HG03095 (cell line): ENCODE measurements at regions not wholly inside any gene's neighbourhood (a gene's known extent, or its start where the extent isn't known, plus 50 kb on each side); places are given as distances from the start of the nearest gene placed in this dataset.

Source experiments
- ATAC-seq: cut with Tn5 transposase; IDR thresholded peaks from one replicate; pipeline ENCODE4 v1.9.1; 2021; ENCODE audit warnings: moderate library complexity; ENCODE audit not compliant: unreplicated experiment

DNA sequence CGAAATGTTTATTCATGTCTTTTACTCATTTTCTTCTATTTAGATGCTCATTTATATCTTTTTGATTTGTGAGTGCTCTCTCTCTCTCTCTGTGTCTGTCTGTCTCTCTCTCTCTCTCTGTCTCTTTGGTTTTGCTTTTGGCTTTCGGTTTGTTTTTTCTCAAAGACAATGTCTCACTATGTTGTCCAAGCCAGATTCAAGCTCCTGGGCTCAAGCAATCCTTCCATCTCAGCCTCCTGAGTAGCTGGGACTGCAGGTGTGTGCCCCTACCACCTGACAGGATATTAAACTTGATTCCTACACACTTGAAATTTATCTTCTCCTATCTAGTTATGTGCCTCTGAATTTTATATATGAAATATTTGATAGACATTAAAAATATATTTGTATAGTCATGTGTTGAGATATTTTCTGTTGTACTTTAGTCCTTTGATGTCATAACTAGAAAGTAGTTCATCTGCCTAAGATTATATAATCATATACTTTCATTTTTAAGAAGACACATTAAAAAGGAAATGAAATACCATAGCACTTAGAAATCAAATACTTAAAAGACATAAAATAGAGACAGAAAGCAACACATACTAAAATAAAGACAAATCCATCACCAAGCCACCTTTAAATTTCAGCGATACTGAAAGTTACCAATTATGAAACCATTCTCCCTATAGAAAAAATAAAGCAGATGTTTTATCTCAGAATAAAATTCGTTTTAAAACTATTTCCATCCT lies 68.1 kb upstream of the SFMBT2 start:
- no peak for ATAC-seq

DNA sequence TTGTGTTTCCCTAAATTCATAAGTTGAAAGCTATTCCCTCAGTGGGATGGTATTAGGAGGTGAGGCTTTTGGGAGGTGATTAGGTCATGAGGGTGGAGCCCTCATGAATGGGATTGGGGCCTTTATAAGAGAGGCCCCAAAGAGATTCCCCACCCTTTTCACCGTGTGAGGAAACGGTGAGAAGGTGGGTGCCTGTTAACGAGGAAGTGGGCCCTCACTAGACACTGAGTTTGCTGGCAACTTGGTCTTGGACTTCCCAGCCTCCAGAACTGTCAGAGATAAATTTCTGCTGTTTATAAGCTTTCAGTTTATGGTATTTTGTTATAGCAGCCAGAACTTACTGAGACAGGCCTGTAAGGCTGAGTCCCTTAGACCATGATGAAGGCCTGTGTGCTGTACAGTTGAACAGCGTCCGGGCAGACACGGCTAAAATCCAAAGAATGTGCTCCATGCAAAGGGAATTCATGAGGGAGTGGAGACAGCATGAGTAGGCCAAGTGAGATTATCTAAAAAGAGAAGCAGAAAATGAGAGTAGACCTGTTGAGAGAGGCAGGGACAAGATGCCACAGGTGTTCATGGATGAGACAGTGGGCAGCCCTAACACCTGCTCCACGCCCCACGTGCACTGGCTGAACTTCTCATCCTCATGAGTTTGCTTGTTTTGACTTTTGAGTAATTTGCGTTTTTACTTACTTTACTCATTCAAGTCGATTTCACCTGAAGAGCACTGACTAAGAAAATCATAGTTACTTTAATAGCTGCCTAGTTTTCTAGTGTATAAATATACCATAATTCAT lies 66.9 kb upstream of the SFMBT2 start:
- ATAC-seq = no peak

DNA sequence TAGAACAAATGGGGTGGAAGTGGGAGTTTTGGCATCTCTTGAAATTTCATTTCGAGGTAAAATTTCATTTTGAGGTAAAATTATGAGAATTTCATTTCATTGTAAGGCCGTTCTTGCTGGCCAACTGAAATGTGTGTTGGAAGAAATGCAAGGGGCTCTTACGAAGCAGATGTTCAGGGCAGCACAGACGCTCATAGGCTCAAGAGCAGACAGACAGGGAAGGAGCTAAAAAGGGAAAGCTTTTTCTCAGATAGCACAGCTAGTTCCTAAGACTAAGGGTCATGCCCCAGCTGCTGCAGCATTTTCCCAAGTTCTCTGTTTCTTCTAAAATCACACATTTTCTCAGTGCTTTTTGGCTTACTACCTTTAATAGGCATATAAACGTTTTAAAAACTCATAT lies 65.1 kb upstream of the SFMBT2 start:
- no peak for ATAC-seq

DNA sequence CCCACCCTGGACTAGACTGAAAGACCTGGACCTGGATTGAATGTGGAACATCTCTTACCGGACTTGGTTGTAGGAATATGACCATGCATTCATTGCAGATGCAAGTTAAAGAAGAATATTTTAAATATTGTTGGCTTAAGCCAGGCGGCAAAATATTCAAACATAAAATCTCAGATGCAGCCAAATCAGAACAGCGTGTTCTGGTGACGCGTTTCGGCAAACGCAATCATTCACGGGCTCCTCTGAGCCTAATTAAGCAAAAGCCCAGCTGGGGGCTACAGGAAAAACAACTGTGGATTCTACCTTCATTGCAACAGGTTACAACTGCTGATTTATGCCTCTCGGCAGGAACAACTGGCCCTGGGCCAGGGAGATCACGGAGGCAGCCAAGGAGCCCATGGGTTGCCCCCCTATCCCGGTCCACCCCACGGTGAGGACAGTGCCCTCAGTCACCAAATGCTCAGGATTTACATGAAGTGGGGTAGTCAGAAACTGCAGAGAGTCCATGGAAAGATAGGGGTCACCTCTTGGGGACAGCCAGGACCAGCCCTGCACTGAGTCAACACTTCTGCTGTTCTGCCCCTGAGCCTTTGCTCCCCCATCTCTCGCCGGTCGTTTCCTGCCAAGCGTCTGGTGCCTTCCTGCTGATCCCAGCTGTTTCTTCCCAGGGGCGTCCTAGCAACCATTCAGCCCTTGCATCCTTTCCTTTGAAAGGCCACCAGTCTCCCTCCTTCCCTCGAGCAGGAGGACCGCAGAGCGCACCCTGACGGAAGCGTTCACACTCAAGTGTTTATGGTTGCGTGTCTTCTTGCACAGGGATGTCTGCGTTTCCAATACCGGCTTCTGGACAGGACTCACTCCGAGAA lies 64.4 kb upstream of the SFMBT2 start:
- ATAC-seq = no peak

DNA sequence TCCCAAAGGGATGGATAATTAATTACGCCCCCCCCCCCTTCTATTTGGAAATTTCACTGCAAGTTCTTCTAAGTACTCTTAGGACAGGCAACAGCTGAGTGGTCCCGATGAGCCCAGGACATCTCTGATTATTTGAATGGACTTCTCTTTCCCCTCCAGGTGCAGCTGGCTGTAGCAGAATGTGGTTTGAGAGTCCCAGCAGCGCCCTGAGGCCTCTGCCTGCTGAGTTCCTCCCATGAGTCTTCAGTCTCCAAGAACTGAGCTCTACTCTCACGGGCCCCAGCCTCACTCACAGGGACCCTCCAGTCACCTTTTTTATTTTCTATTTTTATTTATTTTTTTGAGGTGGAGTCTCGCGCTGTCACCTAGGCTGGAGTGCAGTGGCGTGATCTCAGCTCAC lies 63.6 kb upstream of the SFMBT2 start:
- ATAC-seq = no peak

DNA sequence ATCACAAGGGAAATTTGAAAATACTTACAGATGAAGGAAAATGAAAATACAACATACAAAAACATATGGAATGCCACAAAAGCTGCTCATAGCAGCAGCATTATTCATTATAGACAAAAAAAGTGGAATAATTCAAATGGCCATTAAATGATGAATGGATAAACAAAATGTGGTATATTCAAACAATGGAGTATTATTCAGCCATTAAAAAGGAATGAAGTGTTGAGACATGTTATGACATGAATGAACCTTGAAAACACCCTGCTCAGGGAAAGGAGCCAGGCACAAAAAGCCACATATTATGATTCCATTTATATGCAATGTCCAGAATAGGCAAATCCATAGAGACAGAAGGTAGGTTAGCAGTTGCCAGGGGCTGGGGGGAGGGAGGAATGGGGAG lies 62.6 kb upstream of the SFMBT2 start:
- no peak for ATAC-seq

DNA sequence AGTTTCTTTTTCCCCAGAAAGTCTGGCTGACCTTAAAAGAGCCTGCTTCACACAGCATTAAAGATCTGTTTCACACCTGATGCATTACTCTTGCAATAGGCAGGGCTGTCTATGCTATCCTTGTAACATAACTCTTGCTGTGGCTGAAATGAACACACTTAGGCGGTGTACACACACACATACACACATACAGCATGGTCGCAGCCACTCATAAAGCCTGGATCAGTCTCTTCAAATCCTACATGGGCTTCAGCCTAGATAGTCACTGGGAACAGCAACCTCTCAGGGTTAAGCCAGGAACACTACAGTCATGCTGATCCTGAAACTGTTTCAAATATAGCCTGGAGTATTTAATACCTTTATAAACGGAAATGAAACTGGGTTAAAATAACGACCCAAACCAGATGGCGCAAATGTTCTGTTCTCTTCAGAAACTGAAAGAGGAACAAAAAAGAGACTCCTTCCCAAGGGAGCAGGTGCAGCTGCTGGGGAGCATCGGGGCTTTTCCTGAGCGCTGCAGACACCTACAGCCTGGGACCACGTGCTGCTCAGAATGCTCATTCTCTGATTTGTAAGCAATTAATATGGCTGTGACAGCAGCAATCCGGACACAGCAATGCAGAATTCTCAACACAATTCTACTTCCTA lies 61.0 kb upstream of the SFMBT2 start:
- peak; percentile 86 for ATAC-seq

DNA sequence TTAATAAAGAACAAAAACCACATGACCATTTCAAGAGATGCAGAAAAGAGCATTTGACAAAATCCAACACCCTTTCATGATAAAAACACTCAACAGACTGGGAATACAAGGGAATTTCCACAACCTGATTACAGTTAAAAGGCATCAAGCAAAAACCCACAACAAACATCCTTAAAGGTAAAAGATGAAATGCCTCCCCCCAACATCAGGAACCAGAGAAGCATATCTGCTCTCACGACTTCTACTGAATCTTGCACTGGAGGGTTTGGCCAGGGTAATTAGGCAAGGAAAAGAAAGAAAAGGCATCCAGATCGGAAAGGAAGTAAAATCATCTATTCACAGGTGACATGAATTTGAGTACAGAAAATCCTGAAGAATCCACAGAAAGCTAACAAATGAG lies 59.5 kb upstream of the SFMBT2 start:
- ATAC-seq = no peak

DNA sequence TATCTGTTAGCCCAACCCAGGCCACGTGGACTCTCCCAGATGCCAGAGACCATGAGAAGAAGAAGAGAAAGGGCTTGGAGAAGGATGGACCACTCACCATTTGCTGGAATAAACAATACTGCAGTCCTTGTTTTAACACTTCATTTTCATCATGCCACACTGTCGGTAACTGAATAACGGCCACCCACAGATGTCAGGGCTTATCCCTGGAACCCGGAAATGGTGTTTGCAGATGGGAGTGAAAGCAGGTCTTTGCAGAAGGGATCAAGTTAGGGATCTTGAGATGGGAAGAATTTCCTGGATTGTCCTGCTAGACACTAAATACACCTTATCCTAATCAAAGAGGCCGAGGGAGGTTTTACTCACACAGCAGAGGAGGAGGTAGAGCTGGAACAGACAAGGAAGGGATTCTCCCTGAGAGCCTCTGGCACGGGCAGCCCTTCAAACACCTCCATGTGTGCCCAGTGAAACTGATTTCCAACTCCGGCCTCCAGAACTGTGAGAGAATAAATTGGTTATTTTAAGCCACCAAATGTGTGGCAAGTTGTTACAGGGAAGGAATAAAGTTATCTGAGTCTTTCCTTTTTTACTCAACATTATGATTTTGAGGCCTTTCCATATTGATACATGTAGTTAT lies 56.3 kb upstream of the SFMBT2 start:
- ATAC-seq = no peak

DNA sequence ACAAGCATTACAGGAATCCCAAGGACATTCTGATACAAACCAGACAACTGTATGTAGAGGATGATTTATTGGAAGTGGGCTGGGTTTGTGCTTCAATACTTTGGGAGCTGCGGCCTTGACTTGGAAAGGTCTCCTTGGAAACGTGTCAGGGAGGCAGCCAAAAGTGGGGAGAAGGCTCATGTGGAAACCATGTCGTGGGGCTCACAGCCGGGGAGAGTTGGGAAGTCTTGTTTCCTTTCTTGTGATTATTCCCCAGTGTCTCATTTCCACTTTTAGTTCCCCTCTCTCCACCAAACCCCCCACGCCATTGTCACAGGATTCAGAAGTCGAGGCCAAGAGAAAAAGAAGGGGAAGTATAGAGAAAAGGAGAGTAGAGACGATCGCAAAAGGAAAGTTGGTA lies 53.9 kb upstream of the SFMBT2 start:
- no peak for ATAC-seq
